Esophagus muscularis mucosa (tissue), 4 donors: ENCODE measurements at regions not wholly inside any gene's neighbourhood (a gene's known extent, or its start where the extent isn't known, plus 50 kb on each side); places are given as distances from the start of the nearest gene placed in this dataset.

Source experiments
- DNase-seq: peaks from one replicate; pipeline ENCODE4 v3.0.0-alpha.2; 2017; ENCODE audit errors: extremely low spot score
- H3K27ac ChIP-seq, 4 donors: fragments of 200-600 bp; sonication (generic); replicated peaks in 1 of 4; 1 replicate in 3 of 4; 2 replicates in 1 of 4; pipeline ENCODE4 v1.5.1; 2016 to 2019; ENCODE audit warnings: mild to moderate bottlenecking in 1 of 4
- H3K27me3 ChIP-seq, 4 donors: fragments of 200-600 bp; sonication (generic); one replicate each; pipeline versions ENCODE4 v1.5.1 to v1.6.0; 2016 to 2019
- H3K36me3 ChIP-seq, 4 donors: fragments of 200-600 bp; sonication (generic); one replicate each; pipeline ENCODE4 v1.5.1; 2016 to 2019
- H3K4me1 ChIP-seq, 4 donors: fragments of 200-600 bp; sonication (generic); one replicate each; pipeline ENCODE4 v1.5.1; 2016 to 2019
- H3K4me3 ChIP-seq, 4 donors: fragments of 200-600 bp; sonication (generic); 1 replicate in 2 of 4; 2 replicates in 2 of 4; pipeline ENCODE4 v1.5.1; 2016 to 2019; ENCODE audit warnings: mild to moderate bottlenecking in 4 of 4, moderate library complexity in 1 of 4
- H3K9me3 ChIP-seq, 4 donors: fragments of 200-600 bp; sonication (generic); 1 replicate in 3 of 4; 2 replicates in 1 of 4; pipeline ENCODE4 v1.5.1; 2016 to 2019
- CTCF ChIP-seq, 3 experiments: fragments of 200-600 bp in 2 of 3; fragments of 450-650 bp in 1 of 3; sonication (generic) in 2 of 3; IDR thresholded peaks; one replicate each; pipeline ENCODE4 v1.5.1; 2017 to 2019; ENCODE audit warnings: antibody characterized with exemption in 3 of 3, mild to moderate bottlenecking in 2 of 3, moderate library complexity in 1 of 3
- EP300 ChIP-seq: sonication (generic); formaldehyde crosslinking; IDR thresholded peaks from one replicate; pipeline ENCODE4 v1.6.1; 2017; ENCODE audit warnings: antibody characterized with exemption
- POLR2A ChIP-seq: fragments of 450-650 bp; IDR thresholded peaks from one replicate; pipeline ENCODE4 v1.6.1; 2017; ENCODE audit warnings: antibody characterized with exemption, moderate library complexity, mild to moderate bottlenecking, low read depth
- POLR2AphosphoS5 ChIP-seq, 2 donors: sonication (generic); formaldehyde crosslinking; IDR thresholded peaks; one replicate each; pipeline ENCODE4 v1.6.1; 2017; ENCODE audit warnings: antibody characterized with exemption in 2 of 2
- WGBS: methylation state at CpG from one replicate; pipeline ENCODE4 v1.1.5; 2018; 5-methylcytosine and 5-hydroxymethylcytosine counted together
- intact Hi-C: fragments of 100-400 bp; cut with DNase I; formaldehyde crosslinking; loops from one replicate; pipeline ENCODE4 v1.15.1; 2023

- intact Hi-C loops = no loop called here
- no peaks in the 10 kb centered on the region for H3K27me3 ChIP-seq
- DNase-seq = no peak
- no peak overlapping the region for H3K27ac ChIP-seq
- no peak overlapping the region for H3K4me3 ChIP-seq
- TF ChIP-seq POLR2AphosphoS5 (IDR thresholded peaks at IDR 0.05) = no peak
- TF ChIP-seq CTCF (IDR thresholded peaks at IDR 0.05) = no peak
- no peak for TF ChIP-seq POLR2A
- TF ChIP-seq EP300 = no peak
- no peaks in the 10 kb centered on the region for H3K9me3 ChIP-seq
- 71% methylated on average over 1 of the region's 1 CpG for WGBS
- H3K36me3 ChIP-seq = no peaks in the 10 kb centered on the region
- no peaks in the 10 kb centered on the region for H3K4me1 ChIP-seq
Measured at GRCh38 chr5:152016421-152016820, 91.8 kb upstream of the GLRA1 start.

DNA sequence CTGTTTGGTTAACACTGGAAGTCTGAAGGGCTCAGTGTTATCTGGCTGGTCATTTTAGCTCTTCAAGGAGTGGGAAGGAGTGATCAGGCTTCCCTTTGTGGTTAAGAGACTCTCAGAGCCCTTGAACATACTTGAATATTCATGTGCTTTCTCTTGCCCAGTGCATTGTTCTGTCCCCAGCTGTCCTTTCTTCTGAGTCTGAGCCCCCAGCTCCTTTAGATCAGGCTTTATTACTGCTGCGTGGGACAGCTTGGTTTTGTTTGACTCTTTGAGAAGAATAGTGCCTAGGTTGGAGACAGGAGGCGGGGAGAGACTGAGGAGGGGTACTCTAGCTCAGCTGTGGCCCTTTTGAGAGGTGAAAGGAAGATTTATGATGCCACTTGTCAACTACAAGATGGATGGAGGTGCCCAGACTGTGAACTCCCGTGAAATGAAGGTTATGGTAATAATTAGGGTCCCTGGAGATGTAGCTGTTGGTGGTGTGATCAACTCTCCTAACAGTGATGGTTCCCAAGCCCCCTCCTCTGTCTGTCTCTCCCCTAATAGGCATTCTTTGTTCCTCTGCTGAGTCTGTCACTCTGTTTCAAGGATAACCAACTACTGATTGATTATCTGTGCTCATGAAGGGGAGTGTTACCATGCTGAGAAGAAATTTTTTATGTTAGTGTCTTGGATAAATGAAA is 83.1 kb upstream of the GLRA1 start:
- no peaks in the 10 kb centered on the region for H3K36me3 ChIP-seq
- H3K27ac ChIP-seq = no peak overlapping the region
- DNase-seq = no peak
- H3K27me3 ChIP-seq = no peaks in the 10 kb centered on the region
- intact Hi-C loops = no loop called here
- 44% methylated on average over 3 of the region's 3 CpGs for WGBS
- H3K9me3 ChIP-seq = no peaks in the 10 kb centered on the region
- no peak overlapping the region for H3K4me3 ChIP-seq
- TF ChIP-seq CTCF (IDR thresholded peaks at IDR 0.05) (no peak), POLR2A (no peak), POLR2AphosphoS5 (IDR thresholded peaks at IDR 0.05) (no peak), EP300 (no peak)
- H3K4me1 ChIP-seq = no peaks in the 10 kb centered on the region

DNA sequence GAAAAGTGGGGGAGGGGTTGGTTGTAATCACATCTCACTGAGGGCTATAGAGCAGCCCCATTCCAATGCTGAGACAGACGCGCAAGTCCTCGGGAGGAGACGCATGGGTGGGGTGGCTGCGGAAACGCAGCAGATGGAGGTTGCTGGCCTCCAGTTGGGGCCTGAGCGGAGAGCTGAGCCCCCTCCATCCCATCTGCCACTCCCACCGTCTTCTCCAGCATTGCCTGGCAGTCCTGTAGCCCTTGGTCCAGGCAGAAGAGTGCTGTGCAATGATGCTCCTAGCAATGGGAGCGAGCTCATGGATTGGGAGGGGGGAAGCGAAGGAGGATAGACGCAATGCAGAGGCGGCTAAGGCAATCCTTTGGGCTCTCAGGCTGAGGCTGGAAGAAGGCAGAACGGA is 79.4 kb upstream of the GLRA1 start:
- H3K4me3 ChIP-seq = no peak overlapping the region
- H3K27ac ChIP-seq = no peak overlapping the region
- intact Hi-C loops = no loop called here
- peaks cover 0 to 12% (median 7%) of the 10 kb centered on the region in 4 donors for H3K9me3 ChIP-seq
- 97% methylated on average over 7 of the region's 13 CpGs for WGBS
- H3K27me3 ChIP-seq = no peaks in the 10 kb centered on the region
- no peak for DNase-seq
- no peak for TF ChIP-seq POLR2A
- TF ChIP-seq CTCF (IDR thresholded peaks at IDR 0.05) = no peak
- no peak for TF ChIP-seq POLR2AphosphoS5 (IDR thresholded peaks at IDR 0.05)
- TF ChIP-seq EP300 = no peak
- no peaks in the 10 kb centered on the region for H3K4me1 ChIP-seq
- no peaks in the 10 kb centered on the region for H3K36me3 ChIP-seq
